ENCODE measurements at regions not wholly inside any gene's neighbourhood (a gene's known extent, or its start where the extent isn't known, plus 50 kb on each side); places are given as distances from the start of the nearest gene placed in this dataset.

- TF ChIP-seq CTCF (conservative IDR thresholded peaks at IDR 0.05; ENCODE audit: low read depth, low read length) (no peak), EZH2 (IDR thresholded peaks at IDR 0.05; ENCODE audit: low read length, unreplicated experiment) (no peak), EZH2phosphoT487 (IDR thresholded peaks at IDR 0.05; ENCODE audit: borderline replicate concordance, low read length) (no peak)
These were observed 302.2 kb downstream of the ARAP2 start for GRCh38 chr4:35942092-35942491.
